GM19372 (cell line): ENCODE measurements at regions not wholly inside any gene's neighbourhood (a gene's known extent, or its start where the extent isn't known, plus 50 kb on each side); places are given as distances from the start of the nearest gene placed in this dataset.
"Not testable (repeated sequence)": the region's sequence is repeated elsewhere in the genome, so short reads cannot be mapped to it uniquely, and the experiment has no call there.

ENCODE experiments used
- ATAC-seq: cut with Tn5 transposase; IDR thresholded peaks from one replicate; pipeline ENCODE4 v1.9.1; 2021; ENCODE audit warnings: mild to moderate bottlenecking, low read depth, moderate library complexity; ENCODE audit not compliant: unreplicated experiment

DNA sequence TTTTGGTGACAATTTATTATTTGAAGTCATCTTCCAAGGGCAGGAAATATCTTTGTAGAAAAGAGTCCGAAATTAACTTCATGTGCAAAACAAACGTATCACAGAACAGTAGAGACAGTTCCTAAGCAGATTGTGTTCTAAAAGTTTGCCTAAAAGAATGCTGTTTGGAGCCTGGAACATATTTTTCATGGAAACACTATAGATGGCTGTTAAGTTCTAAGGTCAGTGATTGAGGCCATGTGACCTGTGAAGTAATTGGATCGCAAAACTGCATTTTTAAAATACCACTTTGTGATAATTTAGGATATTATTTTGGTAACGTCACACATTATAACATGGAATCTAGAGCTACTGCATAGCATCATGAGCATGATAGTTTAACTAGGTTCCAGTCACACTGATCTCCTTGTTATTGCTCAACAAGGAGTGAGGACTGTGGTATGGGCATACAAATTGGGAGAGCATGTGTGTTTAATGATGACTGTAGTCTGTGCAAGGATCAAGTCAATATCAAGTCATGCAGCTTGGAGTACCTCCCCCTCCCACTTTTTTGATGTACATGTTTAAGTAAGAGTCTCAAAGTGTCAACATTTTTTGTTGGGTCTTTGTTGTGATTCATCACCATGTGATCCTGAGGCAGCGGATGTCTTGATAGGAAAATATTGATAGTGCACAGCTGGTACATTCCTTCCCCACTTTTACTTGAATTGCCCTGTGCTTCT, 609.3 kb upstream of the CITED2 start:
- ATAC-seq = no peak

DNA sequence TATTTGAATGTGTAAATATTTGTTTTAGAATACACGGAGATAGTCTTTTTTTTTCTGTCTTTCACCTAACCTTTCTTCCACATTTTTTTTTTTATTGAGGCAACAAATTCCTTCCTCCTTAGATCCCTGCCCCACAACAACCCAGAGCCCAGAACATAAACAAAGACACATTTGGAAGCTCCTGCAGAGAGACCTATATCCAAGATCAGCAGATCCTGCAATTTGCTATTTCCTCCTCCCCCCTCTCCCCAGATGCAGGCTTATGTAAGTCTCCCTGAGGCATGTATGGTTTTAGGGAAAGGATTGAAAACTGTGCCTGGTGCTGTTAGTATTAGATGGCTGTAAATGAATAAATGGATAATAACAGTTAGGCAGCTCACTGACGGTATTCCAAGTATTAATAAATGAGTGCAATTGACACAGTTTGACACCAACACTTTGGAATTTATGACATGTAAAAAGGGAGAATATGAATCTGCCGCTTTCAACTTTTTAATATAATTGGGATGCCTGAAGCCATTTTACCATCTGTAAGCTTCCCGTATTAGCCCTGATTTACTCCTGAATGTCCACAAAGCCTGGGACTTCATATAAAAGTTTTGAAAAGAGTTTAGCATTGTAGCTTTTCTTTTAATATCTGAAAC, 608.3 kb upstream of the CITED2 start:
- ATAC-seq = no peak

GRCh38 chr6:139982195-139982594, 607.7 kb upstream of the CITED2 start:
- ATAC-seq = no peak

GRCh38 chr6:139981768-139982181, 607.3 kb upstream of the CITED2 start:
- ATAC-seq = no peak

- ATAC-seq = no peak
These were observed 606.7 kb upstream of the CITED2 start for GRCh38 chr6:139981066-139981624.

GRCh38 chr6:139980631-139981030, 606.2 kb upstream of the CITED2 start:
- ATAC-seq = not testable (repeated sequence)

DNA sequence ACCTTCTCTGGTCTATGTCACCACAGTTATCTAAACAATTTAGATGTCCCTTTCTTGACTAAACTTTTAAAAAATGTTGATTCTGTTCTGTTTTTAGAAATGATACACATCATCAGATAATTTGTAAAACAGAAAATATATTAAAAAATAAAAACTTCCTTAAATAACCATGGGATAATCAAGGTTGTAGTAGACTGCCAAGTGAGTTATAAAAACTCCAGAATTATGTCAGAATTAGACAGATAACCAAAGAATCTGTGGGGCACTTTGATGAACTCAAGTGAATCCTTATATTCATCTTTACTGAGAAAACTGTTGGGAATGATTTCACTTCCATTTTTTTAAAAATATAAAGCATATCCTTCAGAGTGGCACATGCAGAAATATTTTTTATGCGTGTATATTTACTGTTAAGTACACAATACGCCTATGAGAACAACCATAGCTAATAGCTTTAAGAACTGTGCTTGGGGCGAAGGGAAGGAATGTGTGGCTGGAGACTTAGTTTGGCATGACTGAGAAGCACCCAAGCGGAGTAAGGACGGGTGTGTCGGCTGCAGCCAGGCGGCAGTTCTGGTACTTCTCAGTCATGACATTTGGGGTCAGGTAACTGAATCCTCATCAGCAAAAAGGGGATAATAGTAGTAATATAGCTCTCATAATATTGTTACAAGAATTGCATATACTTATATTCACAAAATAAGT, 604.7 kb upstream of the CITED2 start:
- ATAC-seq = no peak

DNA sequence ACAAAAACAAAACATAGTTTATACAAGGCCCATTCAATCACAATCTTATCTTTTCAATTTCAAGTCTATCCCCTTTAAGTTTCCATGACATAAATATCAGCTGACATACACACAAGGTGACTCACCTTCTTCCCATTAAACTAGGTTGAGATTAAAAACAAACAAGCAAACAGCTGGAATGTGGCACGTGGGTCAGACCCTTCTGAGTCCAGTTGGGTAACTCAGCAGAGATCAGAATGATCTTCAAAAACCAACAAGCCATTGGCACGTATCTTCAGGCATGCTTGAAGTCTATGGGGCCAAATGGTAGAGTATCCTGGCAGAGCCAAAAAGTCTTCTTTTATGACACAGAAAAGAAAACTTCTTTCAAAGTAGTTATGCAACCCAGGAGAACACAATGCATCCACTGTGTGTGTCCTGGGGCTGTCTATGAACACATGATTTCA, 603.5 kb upstream of the CITED2 start:
- ATAC-seq = no peak

- no peak for ATAC-seq
These were observed 599.4 kb upstream of the CITED2 start for GRCh38 chr6:139973669-139974344.

DNA sequence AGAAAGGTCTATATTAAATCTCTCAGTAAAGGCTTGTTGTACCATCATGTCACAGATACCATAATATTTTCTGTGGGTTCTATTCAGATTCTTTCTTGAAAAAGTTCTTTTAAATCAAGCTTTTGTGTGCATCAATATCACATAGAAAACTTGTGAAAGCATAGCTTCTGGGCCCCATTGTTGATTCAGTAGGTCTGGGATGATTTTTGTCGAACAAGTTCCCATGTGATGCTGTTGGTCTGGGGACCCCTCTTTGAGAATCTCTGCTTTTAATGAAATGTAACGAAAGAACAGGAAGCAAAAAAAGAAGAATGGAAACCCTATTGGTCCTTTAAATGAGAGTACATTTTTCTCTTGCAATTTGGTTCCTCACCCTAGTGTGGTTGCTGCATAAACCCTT, 597.7 kb upstream of the CITED2 start:
- no peak for ATAC-seq

DNA sequence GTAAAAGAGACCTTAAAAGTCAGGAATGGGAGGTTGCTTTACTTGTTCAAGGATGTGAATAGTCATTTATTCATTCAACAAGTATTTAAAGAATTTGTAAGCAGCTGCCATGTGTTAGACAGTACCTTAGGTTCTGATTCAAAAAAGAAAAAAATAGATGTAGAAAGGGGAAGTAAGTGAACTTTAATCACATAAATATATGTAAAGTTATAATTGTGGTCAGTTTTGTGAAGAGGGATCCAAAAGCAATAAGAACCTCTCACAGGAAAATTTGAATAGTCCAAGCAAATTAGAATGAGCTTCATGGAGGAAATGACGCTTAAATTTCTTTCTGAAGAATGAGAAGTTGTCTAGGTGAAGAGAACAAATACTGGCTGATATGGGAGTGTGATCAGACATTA, 596.1 kb upstream of the CITED2 start:
- ATAC-seq = no peak

DNA sequence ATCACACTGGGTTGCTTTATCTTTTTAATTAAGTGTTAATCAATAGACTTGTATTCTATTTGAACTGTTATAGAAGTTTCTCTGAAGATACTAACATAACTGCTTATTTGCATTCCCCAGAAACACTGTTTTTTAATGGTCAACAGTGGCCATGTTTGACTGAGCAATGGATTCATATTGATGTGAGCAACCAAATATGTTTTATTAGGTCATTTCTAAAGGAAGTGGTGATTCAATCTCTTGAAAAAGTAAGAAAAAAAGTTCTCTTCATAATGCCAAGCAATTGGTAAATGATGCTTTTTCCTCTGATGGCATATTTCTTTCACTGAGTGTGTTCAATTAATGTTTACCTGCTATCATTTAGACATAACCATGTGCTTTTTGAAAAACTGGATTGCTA, 593.0 kb upstream of the CITED2 start:
- ATAC-seq = no peak

GRCh38 chr6:139965393-139965792, 590.9 kb upstream of the CITED2 start:
- ATAC-seq = no peak

- no peak for ATAC-seq
These were observed 590.3 kb upstream of the CITED2 start for GRCh38 chr6:139964737-139965136.

GRCh38 chr6:139962654-139963347, 588.4 kb upstream of the CITED2 start:
- no peak for ATAC-seq

GRCh38 chr6:139961190-139961589, 586.7 kb upstream of the CITED2 start:
- ATAC-seq = no peak

DNA sequence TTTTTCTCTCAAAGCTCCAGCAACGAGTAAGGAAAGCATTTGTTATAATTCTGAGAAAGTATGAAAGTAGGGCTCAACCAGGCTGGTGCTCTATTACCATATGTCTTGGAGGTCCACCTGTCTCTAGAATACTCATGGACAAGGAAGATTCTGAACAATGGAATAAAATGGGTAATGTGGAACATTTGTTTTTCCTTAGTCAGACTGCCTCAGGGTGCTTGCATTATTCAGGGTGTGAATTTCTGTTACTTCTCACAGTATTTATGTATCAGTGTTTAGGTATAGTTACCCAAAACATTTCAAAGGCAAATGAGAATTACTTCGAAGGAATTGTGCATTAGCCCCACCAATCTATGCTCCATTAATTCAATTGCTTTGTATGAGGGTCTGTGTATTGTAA, 586.2 kb upstream of the CITED2 start:
- ATAC-seq = no peak

DNA sequence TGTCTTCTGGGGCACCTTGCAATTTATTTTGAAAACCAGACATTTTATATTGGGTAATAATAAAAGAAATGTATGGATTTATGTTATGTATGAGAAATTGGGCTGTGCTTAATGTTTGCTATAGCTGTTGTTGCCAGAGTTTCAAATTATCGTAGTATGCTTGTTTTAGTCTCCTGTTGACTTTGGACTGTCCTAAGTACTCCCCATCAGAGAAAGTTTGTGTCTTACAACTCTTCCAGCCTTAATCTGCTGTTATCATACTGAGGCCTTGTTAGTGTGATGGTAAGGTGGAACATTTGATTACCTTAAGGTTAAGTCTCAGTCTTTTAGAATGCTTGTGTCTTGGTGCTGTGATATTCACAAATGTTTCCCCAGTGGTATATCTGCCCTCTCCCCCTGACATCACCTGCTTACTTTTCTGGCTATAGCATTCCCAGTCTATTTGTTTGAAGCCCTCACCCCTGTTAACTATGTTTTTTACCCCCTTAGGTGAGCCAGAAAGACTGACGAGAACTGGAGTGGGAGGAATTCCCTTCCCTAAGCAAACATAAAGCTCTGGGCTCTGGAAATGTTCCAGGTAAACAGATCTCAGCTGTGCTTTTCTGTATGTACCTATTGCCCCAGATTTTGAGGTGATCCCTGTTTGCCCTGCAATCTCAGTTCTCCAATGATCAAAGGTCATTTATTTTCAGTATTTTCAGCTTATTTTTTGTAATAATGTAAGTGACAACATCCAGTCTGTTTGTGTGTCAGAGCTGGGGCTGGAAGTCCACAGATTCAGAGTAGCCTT, 581.1 kb upstream of the CITED2 start:
- no peak for ATAC-seq

DNA sequence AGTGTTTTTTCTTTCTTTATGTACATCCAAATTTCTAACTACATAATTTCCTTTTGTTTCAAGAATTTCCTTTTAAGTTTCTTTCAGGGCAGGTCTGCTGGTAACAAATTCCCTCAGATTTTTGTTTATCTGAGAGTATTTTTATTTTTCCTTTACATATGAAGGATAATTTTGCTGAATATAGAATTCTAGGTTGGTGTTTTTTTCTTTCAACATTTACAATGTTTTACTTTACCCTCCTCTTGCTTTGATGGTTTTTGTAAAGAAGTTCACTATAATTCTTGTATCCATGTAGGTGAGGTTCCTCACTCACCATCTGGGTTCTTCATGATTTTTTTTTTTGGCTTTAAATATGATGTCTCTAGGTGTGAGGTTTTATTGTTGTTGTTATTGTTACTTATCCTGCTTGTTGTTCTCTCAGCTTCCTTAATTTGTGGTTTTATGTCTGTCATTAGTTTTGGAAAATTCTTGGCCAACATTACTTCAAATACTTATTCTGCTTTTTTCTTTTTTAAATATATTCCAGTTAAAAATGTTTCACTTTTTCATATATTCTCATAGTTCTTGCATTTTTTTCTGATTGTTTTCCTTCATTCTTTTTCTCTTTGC, 580.1 kb upstream of the CITED2 start:
- no peak for ATAC-seq
